Mammary epithelial cell (primary cell): ENCODE measurements at regions not wholly inside any gene's neighbourhood (a gene's known extent, or its start where the extent isn't known, plus 50 kb on each side); places are given as distances from the start of the nearest gene placed in this dataset.

Source experiments
- CTCF ChIP-seq, 2 donors: IDR thresholded peaks in 1 of 2; conservative IDR thresholded peaks in 1 of 2; 2 replicates each; pipeline ENCODE4 v1.5.1; 2011 to 2012; ENCODE audit warnings: inconsistent platforms in 2 of 2, low read length in 2 of 2, mild to moderate bottlenecking in 2 of 2, control low read depth in 1 of 2, low read depth in 1 of 2; ENCODE audit not compliant: insufficient read depth in 1 of 2; ENCODE audit errors: extremely low read depth in 1 of 2
- EZH2 ChIP-seq: IDR thresholded peaks from 2 replicates; pipeline ENCODE4 v1.6.1; 2012; ENCODE audit warnings: low read length, inconsistent platforms, borderline replicate concordance

- TF ChIP-seq CTCF (conservative IDR thresholded peaks at IDR 0.05 in 1 of 2, IDR thresholded peaks at IDR 0.05 in 1 of 2; ENCODE audit: extremely low read depth in 1 of 2, insufficient read depth in 1 of 2, low read depth in 1 of 2, low read length in 2 of 2) (no peak), EZH2 (no peak)
These were observed 948.7 kb downstream of the LRFN5 start for GRCh38 chr14:42555365-42555764.
